ENCODE measurements at regions not wholly inside any gene's neighbourhood (a gene's known extent, or its start where the extent isn't known, plus 50 kb on each side); places are given as distances from the start of the nearest gene placed in this dataset.

- TF ChIP-seq TSHZ2 (CRISPR knock-in tag; IDR thresholded peaks at IDR 0.05) (no peak), ZC3H10 (CRISPR knock-in tag; IDR thresholded peaks at IDR 0.05) (no peak), ZNF565 (CRISPR knock-in tag; conservative IDR thresholded peaks at IDR 0.05; ENCODE audit: low read depth) (no peak), TCF4 (CRISPR knock-in tag; IDR thresholded peaks at IDR 0.05; ENCODE audit: borderline replicate concordance) (no peak), CSRNP3 (CRISPR knock-in tag; IDR thresholded peaks at IDR 0.05) (no peak), PATZ1 (CRISPR knock-in tag; IDR thresholded peaks at IDR 0.05; ENCODE audit: borderline replicate concordance) (no peak), CREB5 (CRISPR knock-in tag; IDR thresholded peaks at IDR 0.05; ENCODE audit: low read depth) (no peak), CSDC2 (CRISPR knock-in tag; IDR thresholded peaks at IDR 0.05) (no peak), ISL1 (CRISPR knock-in tag; IDR thresholded peaks at IDR 0.05) (no peak), ZNF70 (CRISPR knock-in tag; IDR thresholded peaks at IDR 0.05) (no peak), PPARA (CRISPR knock-in tag; IDR thresholded peaks at IDR 0.05; ENCODE audit: borderline replicate concordance) (no peak), OSR1 (CRISPR knock-in tag; IDR thresholded peaks at IDR 0.05) (no peak)
- no peak for ATAC-seq
Measured at GRCh38 chr6:43946641-43947363, 176.8 kb downstream of the VEGFA start.

- TF ChIP-seq PPARA (CRISPR knock-in tag; IDR thresholded peaks at IDR 0.05; ENCODE audit: borderline replicate concordance) (no peak), RARB (CRISPR knock-in tag; IDR thresholded peaks at IDR 0.05) (no peak), PATZ1 (CRISPR knock-in tag; IDR thresholded peaks at IDR 0.05; ENCODE audit: borderline replicate concordance) (no peak), TCF4 (CRISPR knock-in tag; IDR thresholded peaks at IDR 0.05; ENCODE audit: borderline replicate concordance) (no peak), ESRRG (CRISPR knock-in tag; IDR thresholded peaks at IDR 0.05) (no peak), TSHZ2 (CRISPR knock-in tag; IDR thresholded peaks at IDR 0.05) (no peak), TOX (CRISPR knock-in tag; IDR thresholded peaks at IDR 0.05; ENCODE audit: borderline replicate concordance) (no peak), CSDC2 (CRISPR knock-in tag; IDR thresholded peaks at IDR 0.05) (no peak), ZC3H10 (CRISPR knock-in tag; IDR thresholded peaks at IDR 0.05) (no peak), ZFP30 (CRISPR knock-in tag; IDR thresholded peaks at IDR 0.05) (no peak)
- ATAC-seq = no peak
Measured at GRCh38 chr6:43945768-43946080, 175.7 kb downstream of the VEGFA start.
